HG03565 (cell line): ENCODE measurements at regions not wholly inside any gene's neighbourhood (a gene's known extent, or its start where the extent isn't known, plus 50 kb on each side); places are given as distances from the start of the nearest gene placed in this dataset.

Experiments used
- ATAC-seq: cut with Tn5 transposase; IDR thresholded peaks from one replicate; pipeline ENCODE4 v1.9.1; 2021; ENCODE audit warnings: mild to moderate bottlenecking, moderate library complexity; ENCODE audit not compliant: unreplicated experiment

- ATAC-seq = no peak
Measured at GRCh38 chr2:383888-384287, 96.0 kb upstream of the ALKAL2 start.

GRCh38 chr2:383178-383577 is 95.3 kb upstream of the ALKAL2 start:
- no peak for ATAC-seq

- no peak for ATAC-seq
Measured at GRCh38 chr2:382728-383022, 94.8 kb upstream of the ALKAL2 start.

- no peak for ATAC-seq
Measured at GRCh38 chr2:381941-382727, 94.2 kb upstream of the ALKAL2 start.

- ATAC-seq = no peak
Measured at GRCh38 chr2:381181-381580, 93.3 kb upstream of the ALKAL2 start.

GRCh38 chr2:380772-381171 is 92.9 kb upstream of the ALKAL2 start:
- ATAC-seq = no peak

- ATAC-seq = no peak
Measured at GRCh38 chr2:380221-380620, 92.3 kb upstream of the ALKAL2 start.

- ATAC-seq = no peak
Measured at GRCh38 chr2:379778-380177, 91.9 kb upstream of the ALKAL2 start.

GRCh38 chr2:378364-378763 is 90.5 kb upstream of the ALKAL2 start:
- ATAC-seq = no peak

GRCh38 chr2:377414-377813 is 89.5 kb upstream of the ALKAL2 start:
- ATAC-seq = no peak

GRCh38 chr2:375956-376307 is 88.0 kb upstream of the ALKAL2 start:
- no peak for ATAC-seq

GRCh38 chr2:375270-375955 is 87.5 kb upstream of the ALKAL2 start:
- ATAC-seq = no peak

GRCh38 chr2:368386-368785 is 80.5 kb upstream of the ALKAL2 start:
- ATAC-seq = no peak

- no peak for ATAC-seq
Measured at GRCh38 chr2:367246-367645, 79.4 kb upstream of the ALKAL2 start.

- no peak for ATAC-seq
Measured at GRCh38 chr2:366706-367105, 78.8 kb upstream of the ALKAL2 start.

GRCh38 chr2:365367-366275 is 77.7 kb upstream of the ALKAL2 start:
- ATAC-seq = no peak

GRCh38 chr2:363824-364470 is 76.1 kb upstream of the ALKAL2 start:
- ATAC-seq = no peak

- no peak for ATAC-seq
Measured at GRCh38 chr2:362924-363323, 75.0 kb upstream of the ALKAL2 start.

GRCh38 chr2:360124-360523 is 72.2 kb upstream of the ALKAL2 start:
- no peak for ATAC-seq

GRCh38 chr2:359047-359446 is 71.2 kb upstream of the ALKAL2 start:
- no peak for ATAC-seq

- no peak for ATAC-seq
Measured at GRCh38 chr2:357811-358210, 69.9 kb upstream of the ALKAL2 start.
